ENCODE measurements at regions not wholly inside any gene's neighbourhood (a gene's known extent, or its start where the extent isn't known, plus 50 kb on each side); places are given as distances from the start of the nearest gene placed in this dataset.

- POLR2A ChIA-PET (ENCODE audit: unreplicated experiment) = no interaction called here
- Histone ChIP-seq H3K18ac (ENCODE audit: low read depth, low read length) (no peak overlapping the region), H2BK5ac (ENCODE audit: low read depth, low read length, poor library complexity, severe bottlenecking) (no peak overlapping the region), H2AK9ac (replicated peaks; ENCODE audit: low read depth, low read length, poor library complexity) (no peak overlapping the region), H4K91ac (ENCODE audit: insufficient read depth, low read depth, low read length) (no peak overlapping the region), H3K56ac (ENCODE audit: extremely low read depth, insufficient read depth, low read length) (no peak overlapping the region), H3K4me3 (ENCODE audit: insufficient read depth, low read depth, low read length) (no peak overlapping the region), H3K27me3 (ENCODE audit: control insufficient read depth, insufficient read depth, low read length) (no peaks in the 10 kb centered on the region), H3K4me1 (ENCODE audit: control insufficient read depth, insufficient read depth, low read length) (no peaks in the 10 kb centered on the region), H2BK120ac (ENCODE audit: low read depth, low read length) (no peak overlapping the region), H3K4ac (ENCODE audit: low read depth, low read length) (no peak overlapping the region), H3K9me1 (ENCODE audit: insufficient read depth, low read length) (no peaks in the 10 kb centered on the region), H2BK20ac (ENCODE audit: low read depth, low read length) (no peak overlapping the region), H3K27ac (ENCODE audit: insufficient read depth, low read length) (no peak overlapping the region), H3K36me3 (ENCODE audit: control insufficient read depth, insufficient read depth, low read length) (no peaks in the 10 kb centered on the region), H2BK15ac (ENCODE audit: low read depth, low read length) (no peak overlapping the region), H3K23ac (ENCODE audit: low read depth, low read length) (no peak overlapping the region), H3K4me2 (ENCODE audit: low read depth, low read length) (no peak overlapping the region), H4K8ac (ENCODE audit: low read depth in 2 of 2, low read length in 2 of 2) (no peak overlapping the region), H4K5ac (ENCODE audit: low read depth, low read length) (no peak overlapping the region), H4K20me1 (ENCODE audit: insufficient read depth, low read length) (no peaks in the 10 kb centered on the region), H3K14ac (replicated peaks; ENCODE audit: low read depth, low read length) (no peak overlapping the region), H2AK5ac (ENCODE audit: low read depth, low read length) (no peak overlapping the region), H3K9me3 (ENCODE audit: control insufficient read depth, insufficient read depth, low read length) (0 out of 2 replicates have a peak, but pooled peaks cover 3% of the 10 kb centered on the region), H2AFZ (replicated peaks; ENCODE audit: low read length, poor library complexity) (no peak overlapping the region), H3K79me1 (ENCODE audit: low read depth in 1 of 2, low read length in 2 of 2) (no peaks in the 10 kb centered on the region), H3K9ac (ENCODE audit: low read depth, low read length) (no peak overlapping the region)
- ATAC-seq (ENCODE audit: low read depth) = no peak
- no TSS peak for BruUV-seq (replicated peaks)
- intact Hi-C loops (cut with micrococcal nuclease) = no loop called here
- dilution Hi-C loops (cut with HindIII; ENCODE audit: low sequenced_read_pairs, unreplicated experiment) = no loop called here
- in situ Hi-C loops (cut with MboI; ENCODE audit: low sequenced_read_pairs) = no loop called here
- TF ChIP-seq CHD1 (IDR thresholded peaks at IDR 0.05; ENCODE audit: low read depth, low read length) (no peak), MAFK (IDR thresholded peaks at IDR 0.05; ENCODE audit: low read depth, low read length) (no peak), MXI1 (IDR thresholded peaks at IDR 0.05; ENCODE audit: borderline replicate concordance, low read depth, low read length) (no peak), POLR2A (IDR thresholded peaks at IDR 0.05; ENCODE audit: low read depth, low read length) (no peak), RCOR1 (IDR thresholded peaks at IDR 0.05; ENCODE audit: insufficient replicate concordance, low read length) (no peak)
- TF ChIP-seq, protein P1, sequence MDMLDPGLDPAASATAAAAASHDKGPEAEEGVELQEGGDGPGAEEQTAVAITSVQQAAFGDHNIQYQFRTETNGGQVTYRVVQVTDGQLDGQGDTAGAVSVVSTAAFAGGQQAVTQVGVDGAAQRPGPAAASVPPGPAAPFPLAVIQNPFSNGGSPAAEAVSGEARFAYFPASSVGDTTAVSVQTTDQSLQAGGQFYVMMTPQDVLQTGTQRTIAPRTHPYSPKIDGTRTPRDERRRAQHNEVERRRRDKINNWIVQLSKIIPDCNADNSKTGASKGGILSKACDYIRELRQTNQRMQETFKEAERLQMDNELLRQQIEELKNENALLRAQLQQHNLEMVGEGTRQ (IDR thresholded peaks at IDR 0.05; ENCODE audit: low read depth, low read length) = no peak
- CTCF ChIA-PET = no interaction called here
- DNase-seq = no peak
- 74% methylated on average over 4 of the region's 7 CpGs; no CpG with 5 or more reads in 1 of the 2 experiments for WGBS, 2 experiments (ENCODE audit: extremely low coverage in 2 of 2, insufficient read length in 1 of 2)
These were observed 441.5 kb upstream of the RARB start for GRCh38 chr3:24986612-24987011.
